HG03565 (cell line): ENCODE measurements at regions not wholly inside any gene's neighbourhood (a gene's known extent, or its start where the extent isn't known, plus 50 kb on each side); places are given as distances from the start of the nearest gene placed in this dataset.

Experiments used
- ATAC-seq: cut with Tn5 transposase; IDR thresholded peaks from one replicate; pipeline ENCODE4 v1.9.1; 2021; ENCODE audit warnings: mild to moderate bottlenecking, moderate library complexity; ENCODE audit not compliant: unreplicated experiment

DNA sequence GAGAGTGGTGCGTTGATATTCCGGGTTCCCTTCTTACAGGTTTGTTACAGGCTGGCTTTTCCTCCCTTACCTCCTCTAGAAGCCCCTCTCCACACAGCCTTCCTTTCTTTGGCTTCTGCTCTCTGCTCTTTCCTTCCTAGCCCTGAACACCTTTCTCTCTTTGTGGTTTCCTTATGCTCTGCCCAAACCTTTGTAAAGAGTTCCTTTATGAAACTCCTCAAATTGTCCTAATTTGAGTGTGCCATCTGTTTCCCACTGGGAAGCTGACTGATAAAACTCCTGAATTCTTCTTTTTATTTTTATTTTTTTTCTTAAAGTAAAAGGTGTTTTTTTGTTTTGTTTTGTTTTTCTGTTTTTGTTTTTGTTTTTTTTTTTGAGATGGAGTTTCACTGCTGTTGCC lies 60.1 kb upstream of the OTX2 start:
- no peak for ATAC-seq

DNA sequence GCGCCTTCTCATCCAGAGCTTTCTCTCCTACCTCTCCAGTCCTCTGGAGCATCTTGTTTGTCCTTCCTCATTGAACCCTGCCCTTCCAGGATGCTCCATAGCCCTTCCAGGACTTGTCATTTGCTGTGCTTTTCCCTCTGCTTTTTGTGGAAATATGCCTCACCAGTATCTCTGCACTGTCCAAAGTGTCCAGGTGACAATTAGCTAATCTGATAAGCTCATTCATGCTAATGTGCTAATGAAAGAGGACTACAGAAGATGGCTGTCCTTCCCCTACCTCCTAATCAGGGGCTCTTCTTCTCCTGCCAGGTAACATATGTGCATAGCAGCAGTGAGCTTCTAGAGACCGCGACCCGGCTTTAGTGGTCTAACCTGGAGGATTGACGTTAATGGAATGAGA lies 58.4 kb upstream of the OTX2 start:
- ATAC-seq = no peak

DNA sequence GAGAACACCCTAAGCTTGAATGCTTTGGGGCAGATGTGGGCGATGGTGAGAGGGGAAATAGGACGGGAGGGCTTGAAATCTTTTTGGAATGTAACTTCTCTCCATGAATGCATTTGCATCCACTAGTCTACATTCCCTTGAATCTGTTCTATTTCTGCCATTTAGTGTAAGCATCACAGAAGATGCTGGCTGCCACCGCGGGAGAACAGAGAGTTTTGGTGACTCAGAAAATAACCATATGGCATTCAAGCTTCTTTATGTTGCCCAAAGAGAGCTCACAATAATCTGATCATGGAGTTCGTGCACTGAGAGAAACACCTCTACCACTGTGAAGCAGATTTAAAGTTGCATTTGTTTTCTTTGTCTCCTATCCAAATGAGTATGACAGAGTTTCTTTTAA lies 52.6 kb upstream of the OTX2 start:
- no peak for ATAC-seq

DNA sequence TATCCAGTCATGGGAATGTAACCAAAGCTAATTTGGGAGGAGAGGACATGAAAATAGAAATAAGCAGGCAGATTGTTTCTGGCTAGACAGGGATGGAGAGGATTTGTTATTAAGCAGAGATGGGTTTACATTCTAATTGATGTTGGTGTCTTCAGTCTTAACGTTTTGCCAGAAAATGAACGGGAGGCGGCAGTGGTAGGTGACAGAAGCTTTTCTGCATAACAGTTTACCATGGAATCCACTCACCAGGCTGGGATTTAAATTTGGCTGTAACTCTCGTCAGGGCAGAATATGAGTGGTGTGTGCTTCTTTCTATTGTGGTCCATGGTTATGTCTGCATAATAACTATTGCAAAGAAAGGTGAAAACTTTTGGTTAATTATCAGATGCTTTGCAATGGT lies 50.2 kb upstream of the OTX2 start:
- no peak for ATAC-seq
